ENCODE measurements at regions not wholly inside any gene's neighbourhood (a gene's known extent, or its start where the extent isn't known, plus 50 kb on each side); places are given as distances from the start of the nearest gene placed in this dataset.

DNA sequence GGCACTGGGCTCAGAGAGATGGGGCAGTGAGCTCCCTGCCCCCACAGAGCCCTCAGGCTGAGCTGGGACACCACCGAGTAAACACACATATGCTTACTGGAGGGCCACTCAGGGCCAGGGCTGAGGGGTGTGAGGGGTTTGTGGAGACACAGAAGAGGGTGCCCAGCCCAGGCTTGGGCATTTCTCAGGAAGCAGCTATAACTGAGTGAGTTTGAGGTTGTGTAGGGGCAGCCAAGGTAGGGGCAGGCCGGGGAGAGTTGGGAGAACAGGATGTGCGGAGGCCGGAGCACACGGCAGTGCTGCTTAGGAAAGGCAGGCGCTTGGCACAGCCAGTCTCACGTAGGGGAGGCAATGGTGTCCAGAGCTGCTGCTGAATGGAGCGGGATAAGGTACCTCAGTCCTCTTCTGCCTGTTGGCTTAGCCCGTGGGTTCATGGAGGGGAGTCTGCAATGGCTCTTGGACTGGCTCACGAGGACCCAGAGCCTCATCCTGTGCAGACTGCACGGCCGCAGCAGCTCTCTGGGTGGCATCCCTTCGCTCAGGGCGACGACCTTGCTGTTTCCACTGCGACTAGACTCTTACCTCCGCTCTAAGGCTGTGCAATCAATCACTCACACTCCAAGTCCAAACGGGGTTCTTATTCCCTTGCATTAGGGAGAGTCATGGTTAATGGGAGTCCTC is 466.1 kb upstream of the HS6ST1 start:
- WGBS (ENCODE audit: low lambda C conversion rate) = 35% methylated on average over 18 of the region's 18 CpGs
- no peak overlapping the region for H2AFZ ChIP-seq (ENCODE audit: low read length)
- no peak overlapping the region for H3K9ac ChIP-seq (ENCODE audit: insufficient read depth, low read depth, low read length)
- intact Hi-C loops (cut with micrococcal nuclease; ENCODE audit: unreplicated experiment) = no loop called here
- peaks cover 3 to 65% of the 10 kb centered on the region in 2 experiments; a peak in 4 of 5 replicates for H3K27me3 ChIP-seq (ENCODE audit: control insufficient read depth in 1 of 2, insufficient read depth in 2 of 2, low read length in 2 of 2)
- H3K4me1 ChIP-seq (ENCODE audit: insufficient read depth, low read length) = no peaks in the 10 kb centered on the region
- H3K4me2 ChIP-seq (ENCODE audit: low read depth, low read length) = no peak overlapping the region
- FAIRE-seq = no peak
- no peaks in the 10 kb centered on the region for H4K20me1 ChIP-seq (ENCODE audit: insufficient read depth, low read length)
- TF ChIP-seq NR2C2 (CRISPR knock-in tag; IDR thresholded peaks at IDR 0.05; ENCODE audit: borderline replicate concordance) (no peak), XBP1 (CRISPR knock-in tag; IDR thresholded peaks at IDR 0.05) (no peak), U2AF2 (IDR thresholded peaks at IDR 0.05; ENCODE audit: low read depth, low read length) (no peak), ARNTL (CRISPR knock-in tag; IDR thresholded peaks at IDR 0.05) (no peak), NCOR1 (IDR thresholded peaks at IDR 0.05; ENCODE audit: borderline replicate concordance, low read length) (no peak), MEF2D (CRISPR knock-in tag; IDR thresholded peaks at IDR 0.05) (no peak), ZNF432 (CRISPR knock-in tag; IDR thresholded peaks at IDR 0.05; ENCODE audit: borderline replicate concordance) (no peak), PAX8 (CRISPR knock-in tag; IDR thresholded peaks at IDR 0.05; ENCODE audit: borderline replicate concordance) (no peak), ATAD3A (CRISPR knock-in tag; IDR thresholded peaks at IDR 0.05) (no peak), ZNF138 (CRISPR knock-in tag; IDR thresholded peaks at IDR 0.05; ENCODE audit: low read depth) (no peak), JDP2 (CRISPR knock-in tag; IDR thresholded peaks at IDR 0.05; ENCODE audit: borderline replicate concordance) (no peak), ZNF720 (CRISPR knock-in tag; IDR thresholded peaks at IDR 0.05) (no peak), PHB2 (IDR thresholded peaks at IDR 0.05; ENCODE audit: partially characterized antibody) (no peak), ZBTB7B (CRISPR knock-in tag; IDR thresholded peaks at IDR 0.05) (no peak)
- TF ChIP-seq, protein P1, sequence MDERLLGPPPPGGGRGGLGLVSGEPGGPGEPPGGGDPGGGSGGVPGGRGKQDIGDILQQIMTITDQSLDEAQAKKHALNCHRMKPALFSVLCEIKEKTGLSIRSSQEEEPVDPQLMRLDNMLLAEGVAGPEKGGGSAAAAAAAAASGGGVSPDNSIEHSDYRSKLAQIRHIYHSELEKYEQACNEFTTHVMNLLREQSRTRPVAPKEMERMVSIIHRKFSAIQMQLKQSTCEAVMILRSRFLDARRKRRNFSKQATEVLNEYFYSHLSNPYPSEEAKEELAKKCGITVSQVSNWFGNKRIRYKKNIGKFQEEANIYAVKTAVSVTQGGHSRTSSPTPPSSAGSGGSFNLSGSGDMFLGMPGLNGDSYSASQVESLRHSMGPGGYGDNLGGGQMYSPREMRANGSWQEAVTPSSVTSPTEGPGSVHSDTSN (CRISPR knock-in tag; IDR thresholded peaks at IDR 0.05) = no peak
- TF ChIP-seq, protein P2, sequence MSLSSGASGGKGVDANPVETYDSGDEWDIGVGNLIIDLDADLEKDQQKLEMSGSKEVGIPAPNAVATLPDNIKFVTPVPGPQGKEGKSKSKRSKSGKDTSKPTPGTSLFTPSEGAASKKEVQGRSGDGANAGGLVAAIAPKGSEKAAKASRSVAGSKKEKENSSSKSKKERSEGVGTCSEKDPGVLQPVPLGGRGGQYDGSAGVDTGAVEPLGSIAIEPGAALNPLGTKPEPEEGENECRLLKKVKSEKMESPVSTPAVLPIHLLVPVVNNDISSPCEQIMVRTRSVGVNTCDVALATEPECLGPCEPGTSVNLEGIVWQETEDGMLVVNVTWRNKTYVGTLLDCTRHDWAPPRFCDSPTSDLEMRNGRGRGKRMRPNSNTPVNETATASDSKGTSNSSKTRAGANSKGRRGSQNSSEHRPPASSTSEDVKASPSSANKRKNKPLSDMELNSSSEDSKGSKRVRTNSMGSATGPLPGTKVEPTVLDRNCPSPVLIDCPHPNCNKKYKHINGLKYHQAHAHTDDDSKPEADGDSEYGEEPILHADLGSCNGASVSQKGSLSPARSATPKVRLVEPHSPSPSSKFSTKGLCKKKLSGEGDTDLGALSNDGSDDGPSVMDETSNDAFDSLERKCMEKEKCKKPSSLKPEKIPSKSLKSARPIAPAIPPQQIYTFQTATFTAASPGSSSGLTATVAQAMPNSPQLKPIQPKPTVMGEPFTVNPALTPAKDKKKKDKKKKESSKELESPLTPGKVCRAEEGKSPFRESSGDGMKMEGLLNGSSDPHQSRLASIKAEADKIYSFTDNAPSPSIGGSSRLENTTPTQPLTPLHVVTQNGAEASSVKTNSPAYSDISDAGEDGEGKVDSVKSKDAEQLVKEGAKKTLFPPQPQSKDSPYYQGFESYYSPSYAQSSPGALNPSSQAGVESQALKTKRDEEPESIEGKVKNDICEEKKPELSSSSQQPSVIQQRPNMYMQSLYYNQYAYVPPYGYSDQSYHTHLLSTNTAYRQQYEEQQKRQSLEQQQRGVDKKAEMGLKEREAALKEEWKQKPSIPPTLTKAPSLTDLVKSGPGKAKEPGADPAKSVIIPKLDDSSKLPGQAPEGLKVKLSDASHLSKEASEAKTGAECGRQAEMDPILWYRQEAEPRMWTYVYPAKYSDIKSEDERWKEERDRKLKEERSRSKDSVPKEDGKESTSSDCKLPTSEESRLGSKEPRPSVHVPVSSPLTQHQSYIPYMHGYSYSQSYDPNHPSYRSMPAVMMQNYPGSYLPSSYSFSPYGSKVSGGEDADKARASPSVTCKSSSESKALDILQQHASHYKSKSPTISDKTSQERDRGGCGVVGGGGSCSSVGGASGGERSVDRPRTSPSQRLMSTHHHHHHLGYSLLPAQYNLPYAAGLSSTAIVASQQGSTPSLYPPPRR (CRISPR knock-in tag; IDR thresholded peaks at IDR 0.05; ENCODE audit: borderline replicate concordance) = no peak
- TF ChIP-seq, protein P3, sequence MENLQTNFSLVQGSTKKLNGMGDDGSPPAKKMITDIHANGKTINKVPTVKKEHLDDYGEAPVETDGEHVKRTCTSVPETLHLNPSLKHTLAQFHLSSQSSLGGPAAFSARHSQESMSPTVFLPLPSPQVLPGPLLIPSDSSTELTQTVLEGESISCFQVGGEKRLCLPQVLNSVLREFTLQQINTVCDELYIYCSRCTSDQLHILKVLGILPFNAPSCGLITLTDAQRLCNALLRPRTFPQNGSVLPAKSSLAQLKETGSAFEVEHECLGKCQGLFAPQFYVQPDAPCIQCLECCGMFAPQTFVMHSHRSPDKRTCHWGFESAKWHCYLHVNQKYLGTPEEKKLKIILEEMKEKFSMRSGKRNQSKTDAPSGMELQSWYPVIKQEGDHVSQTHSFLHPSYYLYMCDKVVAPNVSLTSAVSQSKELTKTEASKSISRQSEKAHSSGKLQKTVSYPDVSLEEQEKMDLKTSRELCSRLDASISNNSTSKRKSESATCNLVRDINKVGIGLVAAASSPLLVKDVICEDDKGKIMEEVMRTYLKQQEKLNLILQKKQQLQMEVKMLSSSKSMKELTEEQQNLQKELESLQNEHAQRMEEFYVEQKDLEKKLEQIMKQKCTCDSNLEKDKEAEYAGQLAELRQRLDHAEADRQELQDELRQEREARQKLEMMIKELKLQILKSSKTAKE (CRISPR knock-in tag; IDR thresholded peaks at IDR 0.05; ENCODE audit: borderline replicate concordance) = no peak
- H3K79me2 ChIP-seq (ENCODE audit: insufficient read depth, low read length) = no peaks in the 10 kb centered on the region
- H3K36me3 ChIP-seq (replicated peaks in 1 of 2; ENCODE audit: control insufficient read depth in 1 of 2, insufficient read depth in 2 of 2, low read length in 2 of 2) = no peaks in the 10 kb centered on the region
- no peak for ATAC-seq
- POLR2A ChIA-PET = no interaction called here
- no peak for DNase-seq (ENCODE audit: low spot score)
- H3K9me3 ChIP-seq (ENCODE audit: low read length) = no peaks in the 10 kb centered on the region
- no peak overlapping the region for H3K27ac ChIP-seq (ENCODE audit: extremely low read length, insufficient read depth, low read length)
- in situ Hi-C loops (cut with HindIII; ENCODE audit: extremely low pct_ligation_motif_present, low pct_unique_long_range_greater_than_20kb) = no loop called here
- no TSS peak for BruUV-seq (replicated peaks)
- H3K4me3 ChIP-seq (replicated peaks in 1 of 3; ENCODE audit: insufficient read depth in 1 of 3, low read depth in 2 of 3, low read length in 3 of 3) = no peak overlapping the region
- CTCF ChIA-PET (ENCODE audit: low intra/inter-chr PET ratio, low total read pairs) = no interaction called here
